ENCODE measurements at regions not wholly inside any gene's neighbourhood (a gene's known extent, or its start where the extent isn't known, plus 50 kb on each side); places are given as distances from the start of the nearest gene placed in this dataset.
A peak's percentile ranks its signal among the peaks of the same experiment; 100 is the strongest.

- DNase-seq = no peak
Measured at GRCh38 chr4:124797223-124797622, 84.7 kb upstream of the ANKRD50 start.

DNA sequence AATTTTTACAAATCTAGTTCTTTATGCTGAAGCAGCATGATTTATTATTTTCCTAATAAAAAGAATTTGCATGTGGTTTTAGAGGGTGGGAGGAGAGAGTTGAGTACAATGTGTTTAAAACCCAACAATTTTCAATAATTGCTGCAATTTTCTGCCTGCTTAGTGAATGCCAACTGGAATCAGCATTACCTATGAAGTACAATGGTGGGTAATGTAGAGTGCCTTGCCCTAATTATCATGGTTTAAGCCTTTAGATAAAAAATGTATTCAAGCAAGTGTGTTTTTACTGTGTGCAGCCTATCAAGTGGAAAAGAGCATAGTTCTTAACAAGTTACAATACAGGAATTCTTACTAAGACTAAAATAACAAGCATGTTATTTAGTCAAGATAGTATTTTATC, 77.9 kb upstream of the ANKRD50 start:
- DNase-seq = peak; percentile 79

DNA sequence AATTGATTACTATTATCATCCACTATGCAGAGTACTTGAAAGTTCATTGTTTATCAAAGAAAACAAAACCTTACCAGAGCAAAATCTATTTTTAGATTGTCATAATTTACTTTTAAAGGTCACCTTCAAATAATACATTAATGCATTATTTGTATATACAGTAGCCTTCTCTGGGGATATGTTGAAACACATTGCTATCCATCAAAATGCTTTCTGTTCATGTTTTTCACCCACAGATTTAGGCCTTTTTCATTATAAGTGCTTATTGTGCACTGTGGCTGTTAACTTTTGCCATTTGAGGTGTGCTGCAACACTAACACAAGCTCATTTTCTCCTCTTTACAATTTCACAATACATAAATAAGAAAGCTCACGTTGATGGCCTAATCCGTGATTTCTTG, 74.1 kb upstream of the ANKRD50 start:
- no peak for DNase-seq

DNA sequence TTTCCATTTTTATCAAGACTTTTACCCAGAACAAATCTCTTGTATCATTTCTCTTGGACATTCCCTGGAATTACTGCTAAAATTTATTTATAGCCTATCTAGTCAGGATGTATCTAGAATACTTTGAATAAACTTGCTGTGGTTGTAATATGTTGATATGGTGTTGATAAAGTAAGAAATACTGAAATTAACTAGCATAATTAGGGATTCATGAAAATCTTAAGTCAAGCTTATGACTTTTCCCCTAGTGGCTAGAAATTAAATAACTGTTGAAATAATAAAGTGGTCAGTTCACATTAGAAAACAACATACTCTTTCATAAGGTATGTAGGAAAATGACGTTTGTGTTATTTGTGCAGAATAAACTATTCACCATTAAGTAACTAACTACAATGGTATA, 73.1 kb upstream of the ANKRD50 start:
- no peak for DNase-seq

GRCh38 chr4:124783847-124784246, 71.3 kb upstream of the ANKRD50 start:
- no peak for DNase-seq

GRCh38 chr4:124777007-124777406, 64.5 kb upstream of the ANKRD50 start:
- DNase-seq = no peak

DNA sequence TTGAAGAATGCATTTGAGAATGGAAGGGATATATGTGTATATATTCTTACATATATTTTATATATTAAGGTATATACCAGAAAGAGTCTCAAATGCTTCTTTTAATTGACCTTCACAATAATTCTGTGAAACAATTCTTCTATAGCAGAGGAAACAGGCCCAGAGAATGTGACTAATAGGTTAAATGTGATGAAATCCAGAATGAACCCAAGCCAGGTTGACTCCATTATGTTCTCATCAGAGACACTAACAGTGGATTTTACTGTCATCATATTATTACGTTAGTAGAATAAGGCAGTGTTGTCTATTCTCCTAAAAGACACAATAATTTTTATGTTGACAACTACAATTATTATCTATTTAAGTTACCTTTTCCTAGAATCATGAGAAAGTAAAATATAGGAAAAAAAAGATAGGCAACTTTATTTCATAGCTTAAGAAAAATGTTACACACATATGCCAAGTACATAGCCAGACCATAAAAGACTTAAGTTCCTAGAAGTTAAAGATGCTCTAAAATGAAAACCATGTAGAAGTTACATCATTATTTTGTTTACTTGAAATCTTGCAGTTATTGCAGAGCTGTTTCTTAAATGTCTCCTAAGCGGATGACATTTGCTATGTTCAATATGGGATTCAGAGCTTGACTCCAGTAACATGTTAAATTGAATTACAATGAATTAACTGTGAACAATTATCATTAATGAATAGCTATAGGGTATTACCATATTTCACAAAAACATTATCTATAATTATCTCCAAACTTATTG, 56.2 kb upstream of the ANKRD50 start:
- DNase-seq = no peak

DNA sequence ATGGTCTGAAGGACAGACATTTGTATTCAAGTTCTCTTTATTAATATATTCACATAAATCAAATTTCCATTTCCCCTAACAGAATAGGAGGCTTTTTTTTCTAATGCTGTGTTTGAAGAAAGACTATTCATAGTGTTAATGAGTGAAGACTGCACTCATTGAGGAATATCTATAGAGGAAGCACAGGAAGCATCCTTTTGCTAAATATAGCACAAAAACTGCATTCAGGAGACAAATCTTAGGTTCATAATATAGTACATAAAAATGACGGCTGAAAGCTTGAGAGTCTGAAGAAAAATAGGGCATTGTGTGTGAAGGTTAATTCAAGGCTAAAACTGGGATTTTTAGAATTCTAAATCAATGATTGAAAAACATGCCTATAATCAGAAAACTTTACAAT, 50.4 kb upstream of the ANKRD50 start:
- DNase-seq = no peak

Measured in NCI-H1105 treated with DMSO at 0.1 percent for 48 hours (cell line).